ENCODE measurements at regions not wholly inside any gene's neighbourhood (a gene's known extent, or its start where the extent isn't known, plus 50 kb on each side); places are given as distances from the start of the nearest gene placed in this dataset.

DNA sequence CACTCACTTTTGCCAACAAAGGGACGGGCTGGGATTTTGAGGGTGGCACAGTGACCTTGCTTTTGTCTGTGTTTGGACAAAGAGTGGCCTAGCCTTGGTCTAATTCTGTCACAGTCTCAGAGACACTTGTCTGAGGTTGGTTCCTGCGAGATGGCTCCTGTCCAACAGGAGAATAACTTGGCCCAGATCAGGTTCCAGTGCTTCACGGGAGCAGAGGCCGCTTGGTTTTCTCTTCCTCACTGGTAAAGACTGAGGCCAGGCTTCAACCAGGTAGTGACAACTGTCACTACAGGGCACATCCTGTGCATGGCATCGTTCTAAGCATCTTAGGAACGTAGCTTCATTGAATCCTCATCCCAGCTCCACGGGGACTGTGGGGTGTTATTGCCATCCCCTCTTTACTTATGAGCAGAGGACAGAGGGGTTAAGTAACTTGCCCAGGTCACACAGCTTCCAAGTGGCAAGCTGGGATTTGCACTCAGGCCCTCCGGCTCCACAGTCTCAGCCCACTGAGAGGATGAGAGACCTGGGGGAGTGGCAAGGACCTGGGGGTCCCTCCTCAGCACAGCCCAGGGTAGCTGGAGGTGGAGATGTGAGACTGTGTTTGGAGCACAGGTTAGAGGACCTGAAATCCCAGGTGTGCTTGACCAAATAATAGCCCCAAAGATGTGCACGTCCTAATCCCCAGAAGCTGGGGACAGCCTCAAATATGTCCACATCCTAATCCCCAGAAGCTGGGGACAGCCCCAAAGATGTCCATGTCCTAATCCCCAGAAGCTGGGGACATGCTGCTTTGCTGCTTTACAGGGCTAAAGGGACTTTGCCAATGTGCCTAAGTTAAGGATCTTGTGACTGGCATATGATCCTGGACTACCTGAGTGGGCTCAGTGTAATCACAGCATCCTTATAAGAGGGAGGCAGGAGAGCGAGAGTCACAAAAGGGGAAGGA is 179.2 kb upstream of the RTL1 start:
- TF ChIP-seq, protein P1, sequence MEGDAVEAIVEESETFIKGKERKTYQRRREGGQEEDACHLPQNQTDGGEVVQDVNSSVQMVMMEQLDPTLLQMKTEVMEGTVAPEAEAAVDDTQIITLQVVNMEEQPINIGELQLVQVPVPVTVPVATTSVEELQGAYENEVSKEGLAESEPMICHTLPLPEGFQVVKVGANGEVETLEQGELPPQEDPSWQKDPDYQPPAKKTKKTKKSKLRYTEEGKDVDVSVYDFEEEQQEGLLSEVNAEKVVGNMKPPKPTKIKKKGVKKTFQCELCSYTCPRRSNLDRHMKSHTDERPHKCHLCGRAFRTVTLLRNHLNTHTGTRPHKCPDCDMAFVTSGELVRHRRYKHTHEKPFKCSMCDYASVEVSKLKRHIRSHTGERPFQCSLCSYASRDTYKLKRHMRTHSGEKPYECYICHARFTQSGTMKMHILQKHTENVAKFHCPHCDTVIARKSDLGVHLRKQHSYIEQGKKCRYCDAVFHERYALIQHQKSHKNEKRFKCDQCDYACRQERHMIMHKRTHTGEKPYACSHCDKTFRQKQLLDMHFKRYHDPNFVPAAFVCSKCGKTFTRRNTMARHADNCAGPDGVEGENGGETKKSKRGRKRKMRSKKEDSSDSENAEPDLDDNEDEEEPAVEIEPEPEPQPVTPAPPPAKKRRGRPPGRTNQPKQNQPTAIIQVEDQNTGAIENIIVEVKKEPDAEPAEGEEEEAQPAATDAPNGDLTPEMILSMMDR (IDR thresholded peaks at IDR 0.05), result no peak
- TF ChIP-seq TCF7L2 (IDR thresholded peaks at IDR 0.05; ENCODE audit: low read depth, low read length) (no peak), POLR2AphosphoS5 (IDR thresholded peaks at IDR 0.05; ENCODE audit: low read depth, low read length) (no peak), SIN3A (IDR thresholded peaks at IDR 0.05; ENCODE audit: borderline replicate concordance, insufficient read depth, low read depth, low read length) (no peak)
- TF ChIP-seq, protein P2, sequence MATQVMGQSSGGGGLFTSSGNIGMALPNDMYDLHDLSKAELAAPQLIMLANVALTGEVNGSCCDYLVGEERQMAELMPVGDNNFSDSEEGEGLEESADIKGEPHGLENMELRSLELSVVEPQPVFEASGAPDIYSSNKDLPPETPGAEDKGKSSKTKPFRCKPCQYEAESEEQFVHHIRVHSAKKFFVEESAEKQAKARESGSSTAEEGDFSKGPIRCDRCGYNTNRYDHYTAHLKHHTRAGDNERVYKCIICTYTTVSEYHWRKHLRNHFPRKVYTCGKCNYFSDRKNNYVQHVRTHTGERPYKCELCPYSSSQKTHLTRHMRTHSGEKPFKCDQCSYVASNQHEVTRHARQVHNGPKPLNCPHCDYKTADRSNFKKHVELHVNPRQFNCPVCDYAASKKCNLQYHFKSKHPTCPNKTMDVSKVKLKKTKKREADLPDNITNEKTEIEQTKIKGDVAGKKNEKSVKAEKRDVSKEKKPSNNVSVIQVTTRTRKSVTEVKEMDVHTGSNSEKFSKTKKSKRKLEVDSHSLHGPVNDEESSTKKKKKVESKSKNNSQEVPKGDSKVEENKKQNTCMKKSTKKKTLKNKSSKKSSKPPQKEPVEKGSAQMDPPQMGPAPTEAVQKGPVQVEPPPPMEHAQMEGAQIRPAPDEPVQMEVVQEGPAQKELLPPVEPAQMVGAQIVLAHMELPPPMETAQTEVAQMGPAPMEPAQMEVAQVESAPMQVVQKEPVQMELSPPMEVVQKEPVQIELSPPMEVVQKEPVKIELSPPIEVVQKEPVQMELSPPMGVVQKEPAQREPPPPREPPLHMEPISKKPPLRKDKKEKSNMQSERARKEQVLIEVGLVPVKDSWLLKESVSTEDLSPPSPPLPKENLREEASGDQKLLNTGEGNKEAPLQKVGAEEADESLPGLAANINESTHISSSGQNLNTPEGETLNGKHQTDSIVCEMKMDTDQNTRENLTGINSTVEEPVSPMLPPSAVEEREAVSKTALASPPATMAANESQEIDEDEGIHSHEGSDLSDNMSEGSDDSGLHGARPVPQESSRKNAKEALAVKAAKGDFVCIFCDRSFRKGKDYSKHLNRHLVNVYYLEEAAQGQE (IDR thresholded peaks at IDR 0.05; ENCODE audit: insufficient read depth in 1 of 2, low read depth in 2 of 2, low read length in 1 of 2), result no peak
- POLR2A ChIA-PET, result no interaction called here
- Histone ChIP-seq H3K9me3 (ENCODE audit: control insufficient read depth, insufficient read depth, low read depth, low read length) (no peaks in the 10 kb centered on the region), H3K27ac (ENCODE audit: low read length) (no peak overlapping the region), H3K4me1 (ENCODE audit: control insufficient read depth, insufficient read depth, low read length) (no peaks in the 10 kb centered on the region), H3K27me3 (ENCODE audit: control insufficient read depth, insufficient read depth, low read length) (no peaks in the 10 kb centered on the region), H3K4me3 (ENCODE audit: low read depth in 2 of 2, low read length in 2 of 2) (no peak overlapping the region), H3K36me3 (ENCODE audit: control insufficient read depth, insufficient read depth, low read length) (no peaks in the 10 kb centered on the region)
- no peak for ATAC-seq
- no peak for DNase-seq (ENCODE audit: low read depth, low spot score)
- in situ Hi-C loops (cut with HindIII; ENCODE audit: low pct_unique_long_range_greater_than_20kb, low sequenced_read_pairs) (no loop called here), intact Hi-C loops (cut with micrococcal nuclease; ENCODE audit: unreplicated experiment) (no loop called here)
- no TSS peak for BruUV-seq (replicated peaks)
- CTCF ChIA-PET, result no interaction called here

DNA sequence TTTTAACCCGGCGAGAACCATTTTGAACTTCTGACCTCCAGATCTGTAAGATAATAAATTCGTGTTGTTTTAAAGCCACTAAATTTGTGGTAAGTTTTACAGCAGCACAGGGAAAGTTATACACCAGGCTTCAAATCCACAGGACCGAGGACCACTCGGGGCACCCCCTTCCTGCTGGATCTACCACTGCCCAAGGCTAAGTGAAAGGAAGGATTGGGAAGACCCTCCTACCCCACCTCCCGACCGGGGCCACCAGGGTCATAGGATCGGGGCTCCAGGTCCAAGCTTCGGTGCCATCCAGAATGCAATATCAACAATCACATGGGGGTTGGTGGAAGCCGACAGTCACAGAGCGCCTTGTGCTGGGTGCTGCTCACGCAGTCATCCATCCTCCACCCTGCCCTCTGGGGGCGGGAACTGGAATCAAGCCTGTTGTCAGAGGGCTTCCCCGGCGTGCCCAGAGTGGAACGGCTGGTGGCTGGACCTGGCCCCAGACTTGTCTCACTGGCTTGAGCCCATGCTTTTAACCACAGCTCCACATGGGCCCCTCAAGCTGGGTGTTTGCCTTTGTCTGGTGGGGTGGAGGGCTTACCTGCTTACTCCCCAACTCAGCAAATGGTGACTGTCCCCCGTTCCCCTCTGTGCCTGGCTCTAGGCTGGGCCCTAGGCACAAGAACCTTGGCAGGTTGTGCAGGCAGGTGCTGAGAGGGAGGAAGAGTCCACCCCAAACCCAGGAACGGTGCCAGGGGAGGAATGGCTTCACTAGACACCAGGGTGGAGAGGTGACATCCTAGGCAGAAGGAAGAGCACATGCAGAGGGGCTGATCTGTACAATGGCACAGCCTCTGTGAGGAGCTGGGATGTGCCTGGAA is 180.3 kb upstream of the RTL1 start:
- in situ Hi-C loops (cut with HindIII; ENCODE audit: low pct_unique_long_range_greater_than_20kb, low sequenced_read_pairs), result no loop called here
- no peak for ATAC-seq

More for the DNA sequence above, 180.3 kb upstream of the RTL1 start:
- TF ChIP-seq, protein P2 (IDR thresholded peaks at IDR 0.05; ENCODE audit: insufficient read depth in 1 of 2, low read depth in 2 of 2, low read length in 1 of 2), result no peak
- TF ChIP-seq TCF7L2 (IDR thresholded peaks at IDR 0.05; ENCODE audit: low read depth, low read length), result no peak
- TF ChIP-seq POLR2AphosphoS5 (IDR thresholded peaks at IDR 0.05; ENCODE audit: low read depth, low read length), result no peak
- TF ChIP-seq, protein P1 (IDR thresholded peaks at IDR 0.05), result no peak
- TF ChIP-seq SIN3A (IDR thresholded peaks at IDR 0.05; ENCODE audit: borderline replicate concordance, insufficient read depth, low read depth, low read length), result no peak
- Histone ChIP-seq H3K4me3 (ENCODE audit: low read depth in 2 of 2, low read length in 2 of 2) (no peak overlapping the region), H3K36me3 (ENCODE audit: control insufficient read depth, insufficient read depth, low read length) (no peaks in the 10 kb centered on the region), H3K27ac (ENCODE audit: low read length) (no peak overlapping the region), H3K27me3 (ENCODE audit: control insufficient read depth, insufficient read depth, low read length) (no peaks in the 10 kb centered on the region), H3K9me3 (ENCODE audit: control insufficient read depth, insufficient read depth, low read depth, low read length) (no peaks in the 10 kb centered on the region), H3K4me1 (ENCODE audit: control insufficient read depth, insufficient read depth, low read length) (0 out of 2 replicates have a peak, but pooled peaks cover 3% of the 10 kb centered on the region)
- intact Hi-C loops (cut with micrococcal nuclease; ENCODE audit: unreplicated experiment), result no loop called here
- ChIA-PET CTCF (no interaction called here), POLR2A (no interaction called here)
- no peak for DNase-seq (ENCODE audit: low read depth, low spot score)
- no TSS peak for BruUV-seq (replicated peaks)

All from Panc1 (cell line).